K562 (cell line): ENCODE measurements at regions not wholly inside any gene's neighbourhood (a gene's known extent, or its start where the extent isn't known, plus 50 kb on each side); places are given as distances from the start of the nearest gene placed in this dataset.

Experiments
- IRF2 ChIP-seq: sonication (generic); formaldehyde crosslinking; IDR thresholded peaks from 2 replicates; pipeline ENCODE4 v1.8.1; 2022; ENCODE audit warnings: mild to moderate bottlenecking, missing genetic modification reagents
- MTA1 ChIP-seq: fragments of 450-650 bp; IDR thresholded peaks from 2 replicates; pipeline ENCODE4 v1.6.1; 2017; ENCODE audit warnings: borderline replicate concordance
- NFE2 ChIP-seq: IDR thresholded peaks from 2 replicates; pipeline ENCODE4 v1.6.1; 2014; ENCODE audit warnings: antibody characterized with exemption, low read depth
- PRDM10 ChIP-seq: fragments of 450-650 bp; IDR thresholded peaks from 2 replicates; pipeline ENCODE4 v1.6.1; 2018; ENCODE audit not compliant: partially characterized antibody
- ZFP36 ChIP-seq: fragments of 150-350 bp; IDR thresholded peaks from 2 replicates; pipeline ENCODE4 v1.6.1; 2018; ENCODE audit warnings: low read length, low read depth; ENCODE audit not compliant: partially characterized antibody
- ZKSCAN1 ChIP-seq: fragments of 150-350 bp; IDR thresholded peaks from 2 replicates; pipeline ENCODE4 v1.6.1; 2016; ENCODE audit warnings: low read depth, low read length
- ZMIZ1 ChIP-seq, 2 experiments: fragments of 150-350 bp in 1 of 2; IDR thresholded peaks; 2 replicates each; pipeline ENCODE4 v1.6.1; 2012 to 2016; ENCODE audit warnings: low read depth in 2 of 2, low read length in 2 of 2, mild to moderate bottlenecking in 1 of 2, moderate library complexity in 1 of 2
- ZNF121 ChIP-seq: sonication (generic); formaldehyde crosslinking; conservative IDR thresholded peaks from 2 replicates; pipeline ENCODE4 v1.8.0; 2022; ENCODE audit warnings: missing genetic modification reagents
- ZNF407 ChIP-seq: fragments of 450-650 bp; IDR thresholded peaks from 2 replicates; pipeline ENCODE4 v1.6.1; 2016; ENCODE audit warnings: low read depth
- ZNF584 ChIP-seq: fragments of 200-800 bp; sonication (Bioruptor generic); IDR thresholded peaks from 2 replicates; pipeline ENCODE4 v1.6.1; 2016; ENCODE audit warnings: low read depth, mild to moderate bottlenecking, missing genetic modification characterization, missing compliant biosample characterization
- ZNF79 ChIP-seq: fragments of 250-450 bp; sonication (Bioruptor Pico); IDR thresholded peaks from 2 replicates; pipeline ENCODE4 v1.4.0; 2020; ENCODE audit warnings: low read depth, mild to moderate bottlenecking, moderate library complexity

GRCh38 chr15:87744815-87745214 lies 511.7 kb downstream of the NTRK3 start (continued):
- TF ChIP-seq PRDM10 (no peak), ZFP36 (no peak), NFE2 (peak; percentile 83), ZKSCAN1 (no peak), ZNF79 (CRISPR knock-in tag) (no peak), ZNF584 (CRISPR knock-in tag) (no peak), ZNF407 (no peak), ZNF121 (CRISPR knock-in tag) (no peak), ZMIZ1 (IDR thresholded peaks at IDR 0.05; ENCODE audit: low read depth in 2 of 2, low read length in 2 of 2) (no peak), MTA1 (no peak), IRF2 (CRISPR knock-in tag) (no peak)
